ENCODE measurements at regions not wholly inside any gene's neighbourhood (a gene's known extent, or its start where the extent isn't known, plus 50 kb on each side); places are given as distances from the start of the nearest gene placed in this dataset.

GRCh38 chr9:118059484-118060278 is 355.5 kb downstream of the TLR4 start:
- TF ChIP-seq CTCF (conservative IDR thresholded peaks at IDR 0.05 in 1 of 2, IDR thresholded peaks at IDR 0.05 in 1 of 2; ENCODE audit: extremely low read depth in 1 of 2, insufficient read depth in 1 of 2, low read depth in 1 of 2, low read length in 2 of 2) (no peak), EZH2 (IDR thresholded peaks at IDR 0.05; ENCODE audit: borderline replicate concordance, low read length) (no peak)
